ENCODE measurements at regions not wholly inside any gene's neighbourhood (a gene's known extent, or its start where the extent isn't known, plus 50 kb on each side); places are given as distances from the start of the nearest gene placed in this dataset.

DNA sequence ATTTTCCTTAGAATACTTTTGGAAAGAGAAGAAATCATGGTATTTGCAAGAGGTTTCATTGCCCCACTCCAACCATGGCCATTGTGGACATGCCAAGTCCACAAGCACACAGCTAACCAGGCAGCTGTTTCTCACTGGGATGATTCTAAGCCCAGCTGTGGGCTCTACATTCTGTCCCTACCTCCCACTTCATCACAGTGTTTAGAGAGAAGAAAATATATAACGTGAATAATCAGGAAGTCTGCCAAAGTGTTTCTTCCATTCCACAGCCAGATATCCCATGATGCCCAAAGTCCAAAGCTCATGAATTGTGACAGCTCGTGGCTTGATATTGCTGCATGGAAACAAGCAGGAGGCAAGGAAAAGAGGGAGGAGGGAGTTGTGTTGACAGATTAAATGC lies 433.7 kb upstream of the GYPC start:
- TF ChIP-seq, protein P1, sequence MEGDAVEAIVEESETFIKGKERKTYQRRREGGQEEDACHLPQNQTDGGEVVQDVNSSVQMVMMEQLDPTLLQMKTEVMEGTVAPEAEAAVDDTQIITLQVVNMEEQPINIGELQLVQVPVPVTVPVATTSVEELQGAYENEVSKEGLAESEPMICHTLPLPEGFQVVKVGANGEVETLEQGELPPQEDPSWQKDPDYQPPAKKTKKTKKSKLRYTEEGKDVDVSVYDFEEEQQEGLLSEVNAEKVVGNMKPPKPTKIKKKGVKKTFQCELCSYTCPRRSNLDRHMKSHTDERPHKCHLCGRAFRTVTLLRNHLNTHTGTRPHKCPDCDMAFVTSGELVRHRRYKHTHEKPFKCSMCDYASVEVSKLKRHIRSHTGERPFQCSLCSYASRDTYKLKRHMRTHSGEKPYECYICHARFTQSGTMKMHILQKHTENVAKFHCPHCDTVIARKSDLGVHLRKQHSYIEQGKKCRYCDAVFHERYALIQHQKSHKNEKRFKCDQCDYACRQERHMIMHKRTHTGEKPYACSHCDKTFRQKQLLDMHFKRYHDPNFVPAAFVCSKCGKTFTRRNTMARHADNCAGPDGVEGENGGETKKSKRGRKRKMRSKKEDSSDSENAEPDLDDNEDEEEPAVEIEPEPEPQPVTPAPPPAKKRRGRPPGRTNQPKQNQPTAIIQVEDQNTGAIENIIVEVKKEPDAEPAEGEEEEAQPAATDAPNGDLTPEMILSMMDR (IDR thresholded peaks at IDR 0.05; ENCODE audit: low read length), result no peak
- TF ChIP-seq EZH2 (optimal IDR thresholded peaks at IDR 0.05; ENCODE audit: low read depth, low read length) (no peak), EZH2phosphoT487 (IDR thresholded peaks at IDR 0.05; ENCODE audit: low read length) (no peak)
